HG03135 (cell line): ENCODE measurements at regions not wholly inside any gene's neighbourhood (a gene's known extent, or its start where the extent isn't known, plus 50 kb on each side); places are given as distances from the start of the nearest gene placed in this dataset.

Experiments used
- ATAC-seq: cut with Tn5 transposase; IDR thresholded peaks from one replicate; pipeline ENCODE4 v1.9.1; 2021; ENCODE audit warnings: mild to moderate bottlenecking, moderate library complexity; ENCODE audit not compliant: unreplicated experiment

- no peak for ATAC-seq
Measured at GRCh38 chr2:186433777-186434432, 52.2 kb upstream of the ZC3H15 start.
